Spleen (tissue), 7 donors: ENCODE measurements at regions not wholly inside any gene's neighbourhood (a gene's known extent, or its start where the extent isn't known, plus 50 kb on each side); places are given as distances from the start of the nearest gene placed in this dataset.

Experiments
- CTCF ChIP-seq, 11 experiments: fragments of 200-600 bp in 7 of 11; fragments of 450-650 bp in 4 of 11; sonication (generic) in 4 of 11; IDR thresholded peaks in 8 of 11; conservative IDR thresholded peaks in 3 of 11; 1 replicate in 7 of 11; 2 replicates in 4 of 11; pipeline versions ENCODE4 v1.4.0 to v1.8.0; 2016 to 2021; ENCODE audit warnings: antibody characterized with exemption in 11 of 11, inconsistent platforms in 4 of 11, mild to moderate bottlenecking in 1 of 11
- POLR2A ChIP-seq, 3 donors: fragments of 450-650 bp; IDR thresholded peaks; one replicate each; pipeline ENCODE4 v1.5.1; 2017; ENCODE audit warnings: antibody characterized with exemption in 3 of 3, mild to moderate bottlenecking in 1 of 3
- donor health status: DM: no; HTN: no; CAD: no; lungs with moderate emphysema.
- donor health status: DM: no; HTN: no; CAD: no.
- donor health status: DM: no; HTN: no; CAD: no.

GRCh38 chr5:106258591-106259125, 1412.1 kb downstream of the EFNA5 start:
- no peak for TF ChIP-seq POLR2A (IDR thresholded peaks at IDR 0.05)
- no peak for TF ChIP-seq CTCF (IDR thresholded peaks at IDR 0.05 in 8 of 11, conservative IDR thresholded peaks at IDR 0.05 in 3 of 11)
